ENCODE measurements at regions not wholly inside any gene's neighbourhood (a gene's known extent, or its start where the extent isn't known, plus 50 kb on each side); places are given as distances from the start of the nearest gene placed in this dataset.

GRCh38 chr6:104477569-104477968, 382.1 kb downstream of the HACE1 start:
- peaks cover 9% of the 10 kb centered on the region for H3K4me1 Mint-ChIP-seq (ENCODE audit: low read depth, unreplicated experiment)
- TF ChIP-seq, protein P1, sequence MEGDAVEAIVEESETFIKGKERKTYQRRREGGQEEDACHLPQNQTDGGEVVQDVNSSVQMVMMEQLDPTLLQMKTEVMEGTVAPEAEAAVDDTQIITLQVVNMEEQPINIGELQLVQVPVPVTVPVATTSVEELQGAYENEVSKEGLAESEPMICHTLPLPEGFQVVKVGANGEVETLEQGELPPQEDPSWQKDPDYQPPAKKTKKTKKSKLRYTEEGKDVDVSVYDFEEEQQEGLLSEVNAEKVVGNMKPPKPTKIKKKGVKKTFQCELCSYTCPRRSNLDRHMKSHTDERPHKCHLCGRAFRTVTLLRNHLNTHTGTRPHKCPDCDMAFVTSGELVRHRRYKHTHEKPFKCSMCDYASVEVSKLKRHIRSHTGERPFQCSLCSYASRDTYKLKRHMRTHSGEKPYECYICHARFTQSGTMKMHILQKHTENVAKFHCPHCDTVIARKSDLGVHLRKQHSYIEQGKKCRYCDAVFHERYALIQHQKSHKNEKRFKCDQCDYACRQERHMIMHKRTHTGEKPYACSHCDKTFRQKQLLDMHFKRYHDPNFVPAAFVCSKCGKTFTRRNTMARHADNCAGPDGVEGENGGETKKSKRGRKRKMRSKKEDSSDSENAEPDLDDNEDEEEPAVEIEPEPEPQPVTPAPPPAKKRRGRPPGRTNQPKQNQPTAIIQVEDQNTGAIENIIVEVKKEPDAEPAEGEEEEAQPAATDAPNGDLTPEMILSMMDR (IDR thresholded peaks at IDR 0.05; ENCODE audit: partially characterized antibody, unreplicated experiment), result no peak
- no peak overlapping the region for H3K4me3 Mint-ChIP-seq (ENCODE audit: unreplicated experiment)
- DNase-seq, result no peak
- peaks cover 3% of the 10 kb centered on the region for H3K9me3 Mint-ChIP-seq (ENCODE audit: unreplicated experiment)
- H3K27ac Mint-ChIP-seq (ENCODE audit: unreplicated experiment), result no peak overlapping the region
- H3K27me3 Mint-ChIP-seq (ENCODE audit: unreplicated experiment), result peaks cover 3% of the 10 kb centered on the region
- H3K36me3 Mint-ChIP-seq (ENCODE audit: unreplicated experiment), result no peaks in the 10 kb centered on the region

GRCh38 chr6:104473021-104473429, 386.7 kb downstream of the HACE1 start:
- Mint-ChIP-seq H3K27ac (ENCODE audit: unreplicated experiment) (peak overlapping the region; percentile 59), H3K27me3 (ENCODE audit: unreplicated experiment) (peaks cover 4% of the 10 kb centered on the region)
- no peak for DNase-seq

GRCh38 chr6:104472021-104472901, 387.5 kb downstream of the HACE1 start:
- no peak for DNase-seq
- Mint-ChIP-seq H3K4me1 (ENCODE audit: low read depth, unreplicated experiment) (peaks cover 9% of the 10 kb centered on the region), H3K4me3 (ENCODE audit: unreplicated experiment) (no peak overlapping the region), H3K27me3 (ENCODE audit: unreplicated experiment) (peaks cover 4% of the 10 kb centered on the region), H3K36me3 (ENCODE audit: unreplicated experiment) (no peaks in the 10 kb centered on the region), H3K27ac (ENCODE audit: unreplicated experiment) (no peak overlapping the region), H3K9me3 (ENCODE audit: unreplicated experiment) (peaks cover 3% of the 10 kb centered on the region)
- TF ChIP-seq, protein P1 (IDR thresholded peaks at IDR 0.05; ENCODE audit: partially characterized antibody, unreplicated experiment), result no peak

More at GRCh38 chr6:104473021-104473429, 386.7 kb downstream of the HACE1 start:
- H3K9me3 Mint-ChIP-seq (ENCODE audit: unreplicated experiment), result peaks cover 3% of the 10 kb centered on the region
- H3K4me1 Mint-ChIP-seq (ENCODE audit: low read depth, unreplicated experiment), result peaks cover 11% of the 10 kb centered on the region
- no peak overlapping the region for H3K4me3 Mint-ChIP-seq (ENCODE audit: unreplicated experiment)
- TF ChIP-seq, protein P1 (IDR thresholded peaks at IDR 0.05; ENCODE audit: partially characterized antibody, unreplicated experiment), result no peak
- no peaks in the 10 kb centered on the region for H3K36me3 Mint-ChIP-seq (ENCODE audit: unreplicated experiment)

- no peaks in the 10 kb centered on the region for H3K9me3 Mint-ChIP-seq (ENCODE audit: unreplicated experiment)
- no peak for DNase-seq
- no peak overlapping the region for H3K27ac Mint-ChIP-seq (ENCODE audit: unreplicated experiment)
- H3K4me3 Mint-ChIP-seq (ENCODE audit: unreplicated experiment), result no peak overlapping the region
- H3K36me3 Mint-ChIP-seq (ENCODE audit: unreplicated experiment), result no peaks in the 10 kb centered on the region
- TF ChIP-seq, protein P1 (IDR thresholded peaks at IDR 0.05; ENCODE audit: partially characterized antibody, unreplicated experiment), result no peak
- H3K4me1 Mint-ChIP-seq (ENCODE audit: low read depth, unreplicated experiment), result no peaks in the 10 kb centered on the region
- H3K27me3 Mint-ChIP-seq (ENCODE audit: unreplicated experiment), result peaks cover 2% of the 10 kb centered on the region
Measured at GRCh38 chr6:104466306-104466705, 393.4 kb downstream of the HACE1 start.

All from glutamatergic neuron (in vitro differentiated cells).